ENCODE measurements at regions not wholly inside any gene's neighbourhood (a gene's known extent, or its start where the extent isn't known, plus 50 kb on each side); places are given as distances from the start of the nearest gene placed in this dataset.

- ChIA-PET POLR2A (no interaction called here), CTCF (ENCODE audit: unreplicated experiment) (no interaction called here)
- no peaks in the 10 kb centered on the region for H3K79me2 ChIP-seq (ENCODE audit: insufficient read depth, low read depth, low read length)
- H4K20me1 ChIP-seq (ENCODE audit: insufficient read depth, low read length) = no peaks in the 10 kb centered on the region
- H3K4me1 ChIP-seq (ENCODE audit: insufficient read depth, low read length, poor library complexity, severe bottlenecking) = no peaks in the 10 kb centered on the region
- H3K4me3 ChIP-seq (ENCODE audit: low read depth, low read length, poor library complexity, severe bottlenecking) = no peak overlapping the region
- no peak overlapping the region for H2AFZ ChIP-seq (ENCODE audit: low read length)
- H3K9me2 ChIP-seq (ENCODE audit: insufficient read depth, low read length) = no peaks in the 10 kb centered on the region
- no peak for DNase-seq (ENCODE audit: low spot score)
- TF ChIP-seq CTCF (conservative IDR thresholded peaks at IDR 0.05; ENCODE audit: low read length) = no peak
- no peak for TF ChIP-seq EZH2phosphoT487 (IDR thresholded peaks at IDR 0.05; ENCODE audit: borderline replicate concordance, low read depth, low read length)
- intact Hi-C loops (cut with micrococcal nuclease; ENCODE audit: unreplicated experiment) = no loop called here
- no peak overlapping the region for H3K27ac ChIP-seq (ENCODE audit: low read depth, low read length, poor library complexity, severe bottlenecking)
- H3K9me3 ChIP-seq (ENCODE audit: low read length) = no peaks in the 10 kb centered on the region
- no peak overlapping the region for H3K4me2 ChIP-seq (ENCODE audit: low read length)
- BruUV-seq (replicated peaks) = no TSS peak
- no peaks in the 10 kb centered on the region for H3K36me3 ChIP-seq (ENCODE audit: insufficient read depth, low read length)
Observed at GRCh38 chr6:4599924-4600323, 176.3 kb upstream of the CDYL start.

GRCh38 chr6:4598384-4598995 lies 177.7 kb upstream of the CDYL start:
- TF ChIP-seq EZH2phosphoT487 (IDR thresholded peaks at IDR 0.05; ENCODE audit: borderline replicate concordance, low read depth, low read length) = no peak
- no peak for TF ChIP-seq CTCF (conservative IDR thresholded peaks at IDR 0.05; ENCODE audit: low read length)
- Histone ChIP-seq H3K4me3 (ENCODE audit: low read depth, low read length, poor library complexity, severe bottlenecking) (no peak overlapping the region), H3K79me2 (ENCODE audit: insufficient read depth, low read depth, low read length) (no peaks in the 10 kb centered on the region), H4K20me1 (ENCODE audit: insufficient read depth, low read length) (no peaks in the 10 kb centered on the region), H3K9me2 (ENCODE audit: insufficient read depth, low read length) (no peaks in the 10 kb centered on the region), H3K4me1 (ENCODE audit: insufficient read depth, low read length, poor library complexity, severe bottlenecking) (no peaks in the 10 kb centered on the region), H3K27ac (ENCODE audit: low read depth, low read length, poor library complexity, severe bottlenecking) (no peak overlapping the region), H3K36me3 (ENCODE audit: insufficient read depth, low read length) (no peaks in the 10 kb centered on the region), H3K9me3 (ENCODE audit: low read length) (no peaks in the 10 kb centered on the region), H3K4me2 (ENCODE audit: low read length) (no peak overlapping the region), H2AFZ (ENCODE audit: low read length) (no peak overlapping the region)
- DNase-seq (ENCODE audit: low spot score) = no peak
- intact Hi-C loops (cut with micrococcal nuclease; ENCODE audit: unreplicated experiment) = no loop called here
- CTCF ChIA-PET (ENCODE audit: unreplicated experiment) = no interaction called here
- no TSS peak for BruUV-seq (replicated peaks)
- POLR2A ChIA-PET = interaction anchor here (0.7 kb wide), 1 partner anchor 332 kb away, joined by 3 read pairs; no protein-coding TSS in a partner anchor

- Histone ChIP-seq H3K9me2 (ENCODE audit: insufficient read depth, low read length) (no peaks in the 10 kb centered on the region), H3K36me3 (ENCODE audit: insufficient read depth, low read length) (no peaks in the 10 kb centered on the region), H3K4me1 (ENCODE audit: insufficient read depth, low read length, poor library complexity, severe bottlenecking) (no peaks in the 10 kb centered on the region), H4K20me1 (ENCODE audit: insufficient read depth, low read length) (no peaks in the 10 kb centered on the region), H3K9me3 (ENCODE audit: low read length) (no peaks in the 10 kb centered on the region), H3K4me2 (ENCODE audit: low read length) (no peak overlapping the region), H3K4me3 (ENCODE audit: low read depth, low read length, poor library complexity, severe bottlenecking) (no peak overlapping the region), H3K27ac (ENCODE audit: low read depth, low read length, poor library complexity, severe bottlenecking) (no peak overlapping the region), H3K79me2 (ENCODE audit: insufficient read depth, low read depth, low read length) (no peaks in the 10 kb centered on the region), H2AFZ (ENCODE audit: low read length) (no peak overlapping the region)
- ChIA-PET CTCF (ENCODE audit: unreplicated experiment) (no interaction called here), POLR2A (interaction anchor here (0.6 kb wide), 2 partner anchors 110 to 442 kb away, joined by 3 to 4 read pairs; no protein-coding TSS in a partner anchor)
- intact Hi-C loops (cut with micrococcal nuclease; ENCODE audit: unreplicated experiment) = no loop called here
- TF ChIP-seq CTCF (conservative IDR thresholded peaks at IDR 0.05; ENCODE audit: low read length) = no peak
- TF ChIP-seq EZH2phosphoT487 (IDR thresholded peaks at IDR 0.05; ENCODE audit: borderline replicate concordance, low read depth, low read length) = no peak
- DNase-seq (ENCODE audit: low spot score) = no peak
- BruUV-seq (replicated peaks) = no TSS peak
Observed at GRCh38 chr6:4593951-4594350, 182.3 kb upstream of the CDYL start.
